Colonic mucosa (tissue), 4 donors: ENCODE measurements at regions not wholly inside any gene's neighbourhood (a gene's known extent, or its start where the extent isn't known, plus 50 kb on each side); places are given as distances from the start of the nearest gene placed in this dataset.

Experiments used
- DNase-seq: peaks from one replicate; pipeline ENCODE4 v3.0.0-alpha.2; 2020
- H3K27ac ChIP-seq: fragments of 200-600 bp; one replicate; pipeline ENCODE4 v1.8.0; 2021
- H3K27me3 ChIP-seq: fragments of 200-600 bp; one replicate; pipeline ENCODE4 v1.8.0; 2021
- H3K36me3 ChIP-seq: fragments of 200-600 bp; one replicate; pipeline ENCODE4 v1.8.0; 2021
- H3K4me1 ChIP-seq: fragments of 200-600 bp; one replicate; pipeline ENCODE4 v1.8.0; 2021; ENCODE audit warnings: mild to moderate bottlenecking
- H3K4me3 ChIP-seq: fragments of 200-600 bp; one replicate; pipeline ENCODE4 v1.8.0; 2021
- H3K9ac ChIP-seq, 2 donors: one replicate each; pipeline ENCODE4 v1.7.0; 2013; ENCODE audit warnings: control low read depth in 2 of 2, low read depth in 2 of 2, low read length in 2 of 2
- H3K9me3 ChIP-seq: fragments of 200-600 bp; one replicate; pipeline ENCODE4 v1.8.0; 2021
- intact Hi-C: fragments of 100-400 bp; cut with DNase I; formaldehyde crosslinking; loops from one replicate; pipeline ENCODE4 v1.14.1; 2022
- TF ChIP-seq, protein P1 (sequence below): fragments of 200-600 bp; IDR thresholded peaks from one replicate; pipeline ENCODE4 v1.8.0; 2022; ENCODE audit warnings: antibody characterized with exemption, mild to moderate bottlenecking
- donor health status: healthy.
- donor health status: DM: no; HTN: no; CAD: no.
- donor health status: DM: no; HTN: no; CAD: no.

- Histone ChIP-seq H3K4me3 (no peak overlapping the region), H3K4me1 (no peaks in the 10 kb centered on the region), H3K27ac (no peak overlapping the region), H3K9ac (no peak overlapping the region), H3K36me3 (no peaks in the 10 kb centered on the region), H3K9me3 (no peaks in the 10 kb centered on the region), H3K27me3 (no peaks in the 10 kb centered on the region)
- intact Hi-C loops: no loop called here
- TF ChIP-seq, protein P1, sequence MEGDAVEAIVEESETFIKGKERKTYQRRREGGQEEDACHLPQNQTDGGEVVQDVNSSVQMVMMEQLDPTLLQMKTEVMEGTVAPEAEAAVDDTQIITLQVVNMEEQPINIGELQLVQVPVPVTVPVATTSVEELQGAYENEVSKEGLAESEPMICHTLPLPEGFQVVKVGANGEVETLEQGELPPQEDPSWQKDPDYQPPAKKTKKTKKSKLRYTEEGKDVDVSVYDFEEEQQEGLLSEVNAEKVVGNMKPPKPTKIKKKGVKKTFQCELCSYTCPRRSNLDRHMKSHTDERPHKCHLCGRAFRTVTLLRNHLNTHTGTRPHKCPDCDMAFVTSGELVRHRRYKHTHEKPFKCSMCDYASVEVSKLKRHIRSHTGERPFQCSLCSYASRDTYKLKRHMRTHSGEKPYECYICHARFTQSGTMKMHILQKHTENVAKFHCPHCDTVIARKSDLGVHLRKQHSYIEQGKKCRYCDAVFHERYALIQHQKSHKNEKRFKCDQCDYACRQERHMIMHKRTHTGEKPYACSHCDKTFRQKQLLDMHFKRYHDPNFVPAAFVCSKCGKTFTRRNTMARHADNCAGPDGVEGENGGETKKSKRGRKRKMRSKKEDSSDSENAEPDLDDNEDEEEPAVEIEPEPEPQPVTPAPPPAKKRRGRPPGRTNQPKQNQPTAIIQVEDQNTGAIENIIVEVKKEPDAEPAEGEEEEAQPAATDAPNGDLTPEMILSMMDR: no peak
- DNase-seq: no peak
Observed at GRCh38 chr7:145064114-145064513, 228.3 kb upstream of the TPK1 start.

DNA sequence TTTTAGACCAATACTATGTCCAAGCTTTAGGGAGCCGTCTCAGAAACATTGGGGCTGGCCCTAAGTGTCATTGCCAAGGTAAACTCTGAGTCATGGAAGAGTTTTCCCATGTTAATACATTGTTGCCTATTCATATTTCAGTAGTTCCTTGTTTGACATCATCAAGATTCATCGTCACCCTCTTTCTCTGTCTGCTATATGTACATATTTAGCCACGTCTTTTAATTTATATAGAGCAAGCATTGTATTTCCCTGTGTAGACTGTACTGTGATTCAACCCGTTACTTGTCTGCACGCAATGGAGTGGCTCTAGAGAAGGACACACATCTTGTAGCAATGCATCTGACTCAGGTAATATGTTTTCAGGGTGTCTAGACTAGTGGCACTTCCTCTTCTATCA, 217.9 kb upstream of the TPK1 start:
- no peaks in the 10 kb centered on the region for H3K27me3 ChIP-seq
- DNase-seq: no peak
- intact Hi-C loops: no loop called here
- H3K36me3 ChIP-seq: no peaks in the 10 kb centered on the region
- H3K27ac ChIP-seq: no peak overlapping the region
- TF ChIP-seq, protein P1: no peak
- H3K9ac ChIP-seq: no peak overlapping the region
- no peaks in the 10 kb centered on the region for H3K9me3 ChIP-seq
- H3K4me3 ChIP-seq: no peak overlapping the region
- no peaks in the 10 kb centered on the region for H3K4me1 ChIP-seq

DNA sequence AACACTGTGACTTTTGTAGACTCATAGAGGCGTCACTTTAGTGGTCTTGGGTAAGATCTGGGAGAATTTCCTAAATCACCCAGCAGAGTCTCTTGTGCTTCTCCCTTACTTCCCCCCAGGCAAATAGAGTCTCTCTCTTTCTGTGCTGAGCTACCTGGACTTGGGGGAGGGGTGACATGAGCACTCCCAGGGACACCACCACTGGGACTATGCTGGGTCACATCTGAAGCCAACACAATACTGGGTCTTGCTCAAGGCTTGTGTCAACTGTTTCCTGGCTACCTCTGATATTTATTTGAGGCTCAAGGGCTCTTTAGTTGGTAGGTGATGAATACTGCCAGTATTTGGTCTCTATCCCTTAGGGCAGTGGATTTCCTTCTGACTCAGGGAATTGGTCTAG, 214.6 kb upstream of the TPK1 start:
- H3K9me3 ChIP-seq: no peaks in the 10 kb centered on the region
- H3K4me3 ChIP-seq: no peak overlapping the region
- H3K4me1 ChIP-seq: no peaks in the 10 kb centered on the region
- no peak overlapping the region for H3K9ac ChIP-seq
- no peaks in the 10 kb centered on the region for H3K27me3 ChIP-seq
- no peaks in the 10 kb centered on the region for H3K36me3 ChIP-seq
- intact Hi-C loops: no loop called here
- TF ChIP-seq, protein P1: no peak
- DNase-seq: no peak
- no peak overlapping the region for H3K27ac ChIP-seq

DNA sequence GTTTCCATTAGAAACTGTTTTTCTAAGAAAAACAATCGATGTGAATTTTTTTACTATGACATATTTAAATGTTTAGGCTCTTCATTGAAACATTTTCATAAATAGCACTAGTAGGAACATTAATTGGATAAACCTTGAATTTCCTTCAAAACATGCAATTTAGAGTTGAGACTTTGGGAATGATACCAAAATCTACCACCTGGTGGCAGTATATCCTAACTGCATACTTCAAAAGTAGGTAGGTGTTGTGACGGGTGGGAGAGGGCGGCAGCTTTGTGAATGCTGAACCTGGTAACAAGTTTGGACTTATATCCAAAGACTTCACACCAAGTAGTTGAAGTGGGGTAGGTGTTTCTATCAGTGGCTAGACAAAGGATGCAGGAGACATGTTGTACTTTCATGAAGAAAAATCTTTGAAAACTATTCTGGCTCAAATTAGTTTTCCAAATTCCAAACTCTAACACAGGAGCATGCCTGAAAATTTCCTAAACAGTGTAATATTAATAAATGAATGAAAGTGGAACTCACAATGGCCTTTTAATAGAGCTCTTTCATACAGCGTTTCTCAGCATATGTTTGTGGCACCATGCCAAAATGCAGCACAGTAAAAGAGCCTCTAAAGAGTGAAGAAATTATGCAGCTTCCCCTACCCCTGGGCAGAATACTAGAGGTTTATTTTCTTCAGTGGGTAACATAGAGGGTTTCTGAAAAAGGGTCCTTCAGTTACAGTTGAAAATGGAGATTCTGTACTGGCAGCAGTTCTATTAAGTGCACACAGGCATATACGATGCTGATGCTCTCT, 201.0 kb upstream of the TPK1 start:
- no peaks in the 10 kb centered on the region for H3K36me3 ChIP-seq
- no peak overlapping the region for H3K4me3 ChIP-seq
- intact Hi-C loops: loop anchor here (2.0 kb wide), 1 partner anchor 1054 kb away; no protein-coding TSS in a partner anchor
- H3K9me3 ChIP-seq: no peaks in the 10 kb centered on the region
- no peak overlapping the region for H3K9ac ChIP-seq
- H3K4me1 ChIP-seq: no peaks in the 10 kb centered on the region
- TF ChIP-seq, protein P1: peak; percentile 60
- H3K27me3 ChIP-seq: no peaks in the 10 kb centered on the region
- H3K27ac ChIP-seq: no peak overlapping the region
- DNase-seq: peak; percentile 32

- no peak overlapping the region for H3K27ac ChIP-seq
- H3K4me1 ChIP-seq: no peaks in the 10 kb centered on the region
- H3K9ac ChIP-seq: no peak overlapping the region
- no peaks in the 10 kb centered on the region for H3K27me3 ChIP-seq
- H3K9me3 ChIP-seq: no peaks in the 10 kb centered on the region
- no peak overlapping the region for H3K4me3 ChIP-seq
- DNase-seq: no peak
- TF ChIP-seq, protein P1: no peak
- H3K36me3 ChIP-seq: no peaks in the 10 kb centered on the region
- intact Hi-C loops: no loop called here
Observed at GRCh38 chr7:145031162-145031561, 195.3 kb upstream of the TPK1 start.
